ENCODE measurements at regions not wholly inside any gene's neighbourhood (a gene's known extent, or its start where the extent isn't known, plus 50 kb on each side); places are given as distances from the start of the nearest gene placed in this dataset.
A peak's percentile ranks its signal among the peaks of the same experiment; 100 is the strongest.

DNA sequence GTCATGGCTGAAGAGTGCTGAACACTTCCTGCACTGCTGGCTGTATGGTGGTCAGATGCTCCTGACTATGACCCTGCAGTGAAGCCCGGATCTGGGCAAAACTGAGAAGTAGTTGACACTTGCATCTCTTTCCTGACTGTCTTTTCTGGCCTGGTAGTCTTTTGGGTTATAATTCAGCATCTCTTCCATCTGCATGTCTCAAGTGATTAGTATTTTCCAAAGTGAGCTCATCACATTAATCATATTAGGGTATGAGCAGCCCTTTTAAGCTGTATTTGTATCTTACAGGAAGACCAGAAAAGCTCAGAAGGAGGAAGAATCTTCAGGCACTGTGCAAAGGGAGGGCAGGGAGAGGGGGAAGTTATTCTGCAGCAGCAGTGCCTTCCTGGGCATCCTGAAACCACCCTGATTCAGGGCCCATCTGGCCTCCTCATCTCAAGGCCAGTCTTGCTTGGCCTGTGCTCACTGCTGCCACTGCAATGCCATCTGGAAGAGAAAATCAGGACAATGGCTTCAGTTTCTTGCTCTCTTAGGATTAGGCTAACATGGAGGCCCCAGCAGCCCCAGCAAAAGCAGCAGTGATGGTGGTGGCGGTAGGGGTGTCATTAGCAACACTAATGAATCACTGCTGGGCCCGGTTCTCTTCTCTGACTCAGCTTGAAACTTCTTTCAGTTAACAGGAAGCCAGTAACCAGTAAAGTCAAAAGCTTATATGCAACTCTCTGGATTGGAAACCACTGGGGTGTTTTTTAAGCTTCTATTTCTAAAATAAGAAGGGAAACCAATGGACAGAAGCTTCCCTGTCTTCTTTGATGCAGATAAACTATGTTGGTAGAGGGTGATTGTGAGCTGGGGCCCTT is 63.3 kb upstream of the WDR26 start:
- H3K27ac ChIP-seq (ENCODE audit: low read depth, low read length), result peak overlapping the region; percentile 66
- H3K9me3 ChIP-seq (ENCODE audit: control insufficient read depth in 1 of 2, insufficient read depth in 1 of 2, low read depth in 1 of 2, low read length in 2 of 2), result no peaks in the 10 kb centered on the region
- no peaks in the 10 kb centered on the region for H3K9me2 ChIP-seq (ENCODE audit: insufficient read depth)
- peak overlapping the region; percentile 70 for H3K4me2 ChIP-seq (ENCODE audit: low read length)
- intact Hi-C loops (cut with micrococcal nuclease), result no loop called here
- H4K20me1 ChIP-seq (ENCODE audit: insufficient read depth), result no peaks in the 10 kb centered on the region
- no peaks in the 10 kb centered on the region for H3K27me3 ChIP-seq (ENCODE audit: insufficient read depth, low read length)
- H3K9ac ChIP-seq (ENCODE audit: low read length), result peak overlapping the region; percentile 27
- peak; percentile 52 for ATAC-seq
- BruUV-seq (replicated peaks), result no TSS peak
- ChIA-PET RAD21 (ENCODE audit: low non-redundant PET in 1 of 2, low total read pairs in 2 of 2, uncharacterized antibody in 2 of 2, unreplicated experiment in 2 of 2) (no interaction called here), POLR2A (interaction anchor here (0.6 to 0.8 kb wide), 2 partner anchors 9 to 1378 kb away, joined by 3 to 5 read pairs; no protein-coding TSS in a partner anchor), CTCF (interaction anchor here (1.1 to 1.4 kb wide), 3 partner anchors 144 to 425 kb away, joined by 4 to 7 read pairs (median 4); no protein-coding TSS in a partner anchor)
- TF ChIP-seq FOSL1 (IDR thresholded peaks at IDR 0.05; ENCODE audit: low read depth) (peak; percentile 71), TCF7L2 (IDR thresholded peaks at IDR 0.05; ENCODE audit: borderline replicate concordance, extremely low read depth, insufficient read depth, insufficient read length) (no peak), EZH2phosphoT487 (IDR thresholded peaks at IDR 0.05; ENCODE audit: borderline replicate concordance) (no peak), EZH2 (IDR thresholded peaks at IDR 0.05) (no peak), CBX3 (IDR thresholded peaks at IDR 0.05; ENCODE audit: low read depth) (peak; percentile 50; the same call in 1 of the 2 replicates), YY1 (IDR thresholded peaks at IDR 0.05; ENCODE audit: extremely low read depth, insufficient replicate concordance, low read depth, low read length) (peak; percentile 75), JUND (IDR thresholded peaks at IDR 0.05) (peak; percentile 24; the same call in 1 of the 2 replicates), CEBPB (IDR thresholded peaks at IDR 0.05; ENCODE audit: low read depth) (no peak), RAD21 (IDR thresholded peaks at IDR 0.05; ENCODE audit: low read depth) (no peak)
- TF ChIP-seq, protein P1, sequence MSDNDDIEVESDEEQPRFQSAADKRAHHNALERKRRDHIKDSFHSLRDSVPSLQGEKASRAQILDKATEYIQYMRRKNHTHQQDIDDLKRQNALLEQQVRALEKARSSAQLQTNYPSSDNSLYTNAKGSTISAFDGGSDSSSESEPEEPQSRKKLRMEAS (IDR thresholded peaks at IDR 0.05), result no peak
- TF ChIP-seq, protein P2, sequence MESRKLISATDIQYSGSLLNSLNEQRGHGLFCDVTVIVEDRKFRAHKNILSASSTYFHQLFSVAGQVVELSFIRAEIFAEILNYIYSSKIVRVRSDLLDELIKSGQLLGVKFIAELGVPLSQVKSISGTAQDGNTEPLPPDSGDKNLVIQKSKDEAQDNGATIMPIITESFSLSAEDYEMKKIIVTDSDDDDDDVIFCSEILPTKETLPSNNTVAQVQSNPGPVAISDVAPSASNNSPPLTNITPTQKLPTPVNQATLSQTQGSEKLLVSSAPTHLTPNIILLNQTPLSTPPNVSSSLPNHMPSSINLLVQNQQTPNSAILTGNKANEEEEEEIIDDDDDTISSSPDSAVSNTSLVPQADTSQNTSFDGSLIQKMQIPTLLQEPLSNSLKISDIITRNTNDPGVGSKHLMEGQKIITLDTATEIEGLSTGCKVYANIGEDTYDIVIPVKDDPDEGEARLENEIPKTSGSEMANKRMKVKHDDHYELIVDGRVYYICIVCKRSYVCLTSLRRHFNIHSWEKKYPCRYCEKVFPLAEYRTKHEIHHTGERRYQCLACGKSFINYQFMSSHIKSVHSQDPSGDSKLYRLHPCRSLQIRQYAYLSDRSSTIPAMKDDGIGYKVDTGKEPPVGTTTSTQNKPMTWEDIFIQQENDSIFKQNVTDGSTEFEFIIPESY (IDR thresholded peaks at IDR 0.05; ENCODE audit: extremely low read depth, insufficient replicate concordance, low read length), result no peak
- H3K79me2 ChIP-seq (ENCODE audit: insufficient read depth, low read length), result no peaks in the 10 kb centered on the region
- H3K36me3 ChIP-seq (ENCODE audit: control insufficient read depth in 1 of 2, insufficient read depth in 2 of 2, low read length in 2 of 2), result no peaks in the 10 kb centered on the region
- DNase-seq (ENCODE audit: low read depth, low spot score), result no peak
- H3K4me1 ChIP-seq (ENCODE audit: control insufficient read depth in 1 of 2, insufficient read depth in 2 of 2, low read length in 2 of 2), result peaks cover 18 to 33% of the 10 kb centered on the region in 2 experiments
- peak overlapping the region in 1 of 2 experiments; percentile 35; a peak in 2 of 4 replicates for H3K4me3 ChIP-seq (replicated peaks in 1 of 2; ENCODE audit: low read depth in 1 of 2, low read length in 2 of 2)
- peak overlapping the region; percentile 87 for H2AFZ ChIP-seq (ENCODE audit: low read depth, low read length, poor library complexity, severe bottlenecking)
